HL-60 (cell line): ENCODE measurements at regions not wholly inside any gene's neighbourhood (a gene's known extent, or its start where the extent isn't known, plus 50 kb on each side); places are given as distances from the start of the nearest gene placed in this dataset.

ENCODE experiments used
- GABPA ChIP-seq: IDR thresholded peaks from 2 replicates; pipeline ENCODE4 v1.6.1; 2012; ENCODE audit warnings: low read depth
- TF ChIP-seq, protein P1 (sequence below): IDR thresholded peaks from one replicate; pipeline ENCODE4 v1.5.1; 2011; ENCODE audit warnings: low read length, control low read depth, inconsistent platforms; ENCODE audit not compliant: insufficient read depth

DNA sequence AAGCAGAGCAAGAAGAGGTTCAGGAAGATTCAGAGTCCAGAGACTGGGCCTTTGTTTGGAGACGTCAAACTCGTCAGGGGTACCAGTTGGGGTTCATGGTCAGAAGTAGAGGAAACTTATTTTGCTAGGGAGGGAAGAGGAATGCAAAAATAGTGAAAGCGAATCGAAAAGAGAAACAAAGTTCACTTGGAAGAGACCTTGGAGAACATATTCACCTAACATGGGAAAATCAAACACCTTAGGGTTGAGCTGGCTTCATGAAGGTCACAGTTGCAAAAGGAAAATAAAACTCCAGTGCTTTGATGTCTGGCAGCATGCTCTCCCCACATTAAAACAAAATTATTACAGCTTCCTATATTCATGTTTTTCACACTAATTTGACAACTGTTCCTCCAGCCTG, 440.4 kb downstream of the EPM2A start:
- TF ChIP-seq, protein P1, sequence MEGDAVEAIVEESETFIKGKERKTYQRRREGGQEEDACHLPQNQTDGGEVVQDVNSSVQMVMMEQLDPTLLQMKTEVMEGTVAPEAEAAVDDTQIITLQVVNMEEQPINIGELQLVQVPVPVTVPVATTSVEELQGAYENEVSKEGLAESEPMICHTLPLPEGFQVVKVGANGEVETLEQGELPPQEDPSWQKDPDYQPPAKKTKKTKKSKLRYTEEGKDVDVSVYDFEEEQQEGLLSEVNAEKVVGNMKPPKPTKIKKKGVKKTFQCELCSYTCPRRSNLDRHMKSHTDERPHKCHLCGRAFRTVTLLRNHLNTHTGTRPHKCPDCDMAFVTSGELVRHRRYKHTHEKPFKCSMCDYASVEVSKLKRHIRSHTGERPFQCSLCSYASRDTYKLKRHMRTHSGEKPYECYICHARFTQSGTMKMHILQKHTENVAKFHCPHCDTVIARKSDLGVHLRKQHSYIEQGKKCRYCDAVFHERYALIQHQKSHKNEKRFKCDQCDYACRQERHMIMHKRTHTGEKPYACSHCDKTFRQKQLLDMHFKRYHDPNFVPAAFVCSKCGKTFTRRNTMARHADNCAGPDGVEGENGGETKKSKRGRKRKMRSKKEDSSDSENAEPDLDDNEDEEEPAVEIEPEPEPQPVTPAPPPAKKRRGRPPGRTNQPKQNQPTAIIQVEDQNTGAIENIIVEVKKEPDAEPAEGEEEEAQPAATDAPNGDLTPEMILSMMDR = no peak
- TF ChIP-seq GABPA = no peak
